ENCODE measurements at regions not wholly inside any gene's neighbourhood (a gene's known extent, or its start where the extent isn't known, plus 50 kb on each side); places are given as distances from the start of the nearest gene placed in this dataset.
"Not testable (repeated sequence)": the region's sequence is repeated elsewhere in the genome, so short reads cannot be mapped to it uniquely, and the experiment has no call there.

- CTCF ChIA-PET = no interaction called here
- H3K27me3 Mint-ChIP-seq = no peaks in the 10 kb centered on the region
- no peaks in the 10 kb centered on the region for H3K4me1 Mint-ChIP-seq (ENCODE audit: low read depth)
- H3K4me3 Mint-ChIP-seq = no peak overlapping the region
- intact Hi-C loops (cut with micrococcal nuclease) = no loop called here
- POLR2A ChIA-PET = no interaction called here
- H3K27ac Mint-ChIP-seq = no peak overlapping the region
- no peak for TF ChIP-seq CTCF (IDR thresholded peaks at IDR 0.05)
- no peak for DNase-seq
- no peak for ATAC-seq
- H3K36me3 Mint-ChIP-seq (ENCODE audit: low read depth) = no peaks in the 10 kb centered on the region
- H3K9me3 Mint-ChIP-seq = no peaks in the 10 kb centered on the region
Measured at GRCh38 chr5:168140241-168140640, 151.2 kb upstream of the WWC1 start.

GRCh38 chr5:168142402-168142801 is 149.0 kb upstream of the WWC1 start:
- Mint-ChIP-seq H3K27me3 (no peaks in the 10 kb centered on the region), H3K4me1 (ENCODE audit: low read depth) (no peaks in the 10 kb centered on the region), H3K36me3 (ENCODE audit: low read depth) (no peaks in the 10 kb centered on the region), H3K9me3 (no peaks in the 10 kb centered on the region), H3K4me3 (no peak overlapping the region), H3K27ac (no peak overlapping the region)
- no peak for ATAC-seq
- POLR2A ChIA-PET = no interaction called here
- intact Hi-C loops (cut with micrococcal nuclease) = no loop called here
- no peak for DNase-seq
- no peak for TF ChIP-seq CTCF (IDR thresholded peaks at IDR 0.05)
- CTCF ChIA-PET = no interaction called here

- H3K9me3 Mint-ChIP-seq; DNase-seq; H3K27ac Mint-ChIP-seq; H3K27me3 Mint-ChIP-seq; POLR2A ChIA-PET; intact Hi-C loops (cut with micrococcal nuclease); H3K4me1 Mint-ChIP-seq (ENCODE audit: low read depth); H3K4me3 Mint-ChIP-seq; ATAC-seq; H3K36me3 Mint-ChIP-seq (ENCODE audit: low read depth); CTCF ChIA-PET: not testable (repeated sequence)
Measured at GRCh38 chr5:168143521-168143920, 147.9 kb upstream of the WWC1 start.

GRCh38 chr5:168147106-168147505 is 144.3 kb upstream of the WWC1 start:
- no peak for TF ChIP-seq CTCF (IDR thresholded peaks at IDR 0.05)
- Mint-ChIP-seq H3K27ac (no peak overlapping the region), H3K36me3 (ENCODE audit: low read depth) (no peaks in the 10 kb centered on the region), H3K9me3 (no peaks in the 10 kb centered on the region), H3K4me3 (no peak overlapping the region), H3K4me1 (ENCODE audit: low read depth) (no peaks in the 10 kb centered on the region), H3K27me3 (no peaks in the 10 kb centered on the region)
- intact Hi-C loops (cut with micrococcal nuclease) = no loop called here
- ATAC-seq (no peak), DNase-seq (no peak)
- CTCF ChIA-PET = no interaction called here
- POLR2A ChIA-PET = no interaction called here

- intact Hi-C loops (cut with micrococcal nuclease) = no loop called here
- CTCF ChIA-PET = no interaction called here
- no peak for ATAC-seq
- H3K4me3 Mint-ChIP-seq = no peak overlapping the region
- no peaks in the 10 kb centered on the region for H3K36me3 Mint-ChIP-seq (ENCODE audit: low read depth)
- no peaks in the 10 kb centered on the region for H3K27me3 Mint-ChIP-seq
- POLR2A ChIA-PET = no interaction called here
- DNase-seq = no peak
- no peaks in the 10 kb centered on the region for H3K4me1 Mint-ChIP-seq (ENCODE audit: low read depth)
- no peak for TF ChIP-seq CTCF (IDR thresholded peaks at IDR 0.05)
- no peaks in the 10 kb centered on the region for H3K9me3 Mint-ChIP-seq
- H3K27ac Mint-ChIP-seq = no peak overlapping the region
Measured at GRCh38 chr5:168147568-168148360, 143.7 kb upstream of the WWC1 start.

Measured in activated CD8-positive, alpha-beta T cell treated with anti-CD3 and anti-CD28 coated beads for 36 hours (primary cell).